ENCODE measurements at regions not wholly inside any gene's neighbourhood (a gene's known extent, or its start where the extent isn't known, plus 50 kb on each side); places are given as distances from the start of the nearest gene placed in this dataset.

GRCh38 chr13:53946500-53946899 lies 917.9 kb downstream of the OLFM4 start:
- no peaks in the 10 kb centered on the region for H3K36me3 Mint-ChIP-seq
- peak overlapping the region; percentile 6 for H3K4me3 Mint-ChIP-seq
- TF ChIP-seq CTCF (conservative IDR thresholded peaks at IDR 0.05), result no peak
- no peaks in the 10 kb centered on the region for H3K27me3 Mint-ChIP-seq
- H3K27ac Mint-ChIP-seq, result no peak overlapping the region
- H3K9me3 Mint-ChIP-seq, result no peaks in the 10 kb centered on the region
- peaks cover 4% of the 10 kb centered on the region for H3K4me1 Mint-ChIP-seq (ENCODE audit: unreplicated experiment)
- no peak for DNase-seq (ENCODE audit: extremely low spot score, unreplicated experiment)

GRCh38 chr13:53953183-53953582 lies 924.6 kb downstream of the OLFM4 start:
- Mint-ChIP-seq H3K27ac (no peak overlapping the region), H3K27me3 (no peaks in the 10 kb centered on the region), H3K9me3 (no peaks in the 10 kb centered on the region), H3K36me3 (no peaks in the 10 kb centered on the region), H3K4me3 (no peak overlapping the region), H3K4me1 (ENCODE audit: unreplicated experiment) (no peaks in the 10 kb centered on the region)
- DNase-seq (ENCODE audit: extremely low spot score, unreplicated experiment), result no peak
- no peak for TF ChIP-seq CTCF (conservative IDR thresholded peaks at IDR 0.05)
